Astrocyte of the spinal cord (primary cell): ENCODE measurements at regions not wholly inside any gene's neighbourhood (a gene's known extent, or its start where the extent isn't known, plus 50 kb on each side); places are given as distances from the start of the nearest gene placed in this dataset.
"Not testable (repeated sequence)": the region's sequence is repeated elsewhere in the genome, so short reads cannot be mapped to it uniquely, and the experiment has no call there.

Experiments used
- DNase-seq: peaks from one replicate; pipeline ENCODE4 v3.0.0; 2011; ENCODE audit warnings: low read depth, low spot score
- H3K4me3 ChIP-seq: 2 replicates; pipeline ENCODE4 v1.5.1; 2011; ENCODE audit warnings: low read depth, mild to moderate bottlenecking, low read length, moderate library complexity
- in situ Hi-C: cut with HindIII; loops from 2 replicates; pipeline ENCODE4 v1.10.0; 2017; ENCODE audit warnings: low sequenced_read_pairs
- TF ChIP-seq, protein P1 (sequence below): IDR thresholded peaks from 2 replicates; pipeline ENCODE4 v1.5.1; 2012; ENCODE audit warnings: low read depth, mild to moderate bottlenecking, low read length, inconsistent platforms

DNA sequence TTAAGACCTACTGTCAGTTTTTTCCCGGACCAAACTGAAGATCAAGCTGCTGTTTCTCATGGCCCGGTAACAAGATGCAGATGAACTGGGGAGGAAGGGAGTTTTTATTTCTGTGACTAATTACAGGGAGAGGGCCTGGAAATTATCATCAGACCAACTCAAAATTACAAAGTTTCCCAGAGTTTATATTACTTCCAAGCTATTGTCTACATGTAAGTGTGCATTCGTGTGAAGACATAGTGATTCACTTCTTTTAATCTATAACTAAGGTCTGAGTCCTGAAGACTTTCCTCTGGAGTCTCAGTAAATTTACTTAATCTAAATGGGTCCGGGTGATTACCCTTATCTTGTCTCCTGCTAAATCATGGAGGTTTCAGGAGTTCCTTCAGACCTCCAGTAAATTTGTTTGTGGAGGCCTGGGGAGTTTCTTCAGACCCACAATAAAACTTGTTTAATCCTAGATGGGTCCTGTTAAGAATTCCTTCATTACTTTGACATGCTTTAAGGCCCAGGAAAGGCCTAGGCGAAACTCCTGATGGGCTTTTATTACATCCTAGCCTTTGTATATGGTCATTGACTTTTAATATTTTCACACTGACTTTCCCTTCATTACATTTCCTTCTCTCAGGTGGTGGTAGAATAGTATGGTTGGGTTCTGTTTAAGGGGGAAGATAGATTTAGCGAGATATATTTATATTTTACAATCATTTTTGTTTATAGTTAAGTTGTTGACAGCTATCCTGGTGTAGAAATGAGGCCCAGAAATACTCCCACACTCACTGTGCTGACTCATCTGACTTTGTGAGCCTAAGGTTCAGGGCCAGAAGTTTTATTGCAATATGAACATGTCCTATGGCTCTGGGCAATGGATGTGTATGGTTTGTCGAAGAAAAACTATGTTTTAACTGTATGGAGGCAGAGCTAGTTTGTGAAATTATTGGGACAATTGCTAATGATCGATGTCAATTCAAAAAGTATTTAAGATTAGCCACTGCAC, 627.0 kb upstream of the FBXO33 start:
- DNase-seq: no peak
- H3K4me3 ChIP-seq: no peak overlapping the region
- TF ChIP-seq, protein P1, sequence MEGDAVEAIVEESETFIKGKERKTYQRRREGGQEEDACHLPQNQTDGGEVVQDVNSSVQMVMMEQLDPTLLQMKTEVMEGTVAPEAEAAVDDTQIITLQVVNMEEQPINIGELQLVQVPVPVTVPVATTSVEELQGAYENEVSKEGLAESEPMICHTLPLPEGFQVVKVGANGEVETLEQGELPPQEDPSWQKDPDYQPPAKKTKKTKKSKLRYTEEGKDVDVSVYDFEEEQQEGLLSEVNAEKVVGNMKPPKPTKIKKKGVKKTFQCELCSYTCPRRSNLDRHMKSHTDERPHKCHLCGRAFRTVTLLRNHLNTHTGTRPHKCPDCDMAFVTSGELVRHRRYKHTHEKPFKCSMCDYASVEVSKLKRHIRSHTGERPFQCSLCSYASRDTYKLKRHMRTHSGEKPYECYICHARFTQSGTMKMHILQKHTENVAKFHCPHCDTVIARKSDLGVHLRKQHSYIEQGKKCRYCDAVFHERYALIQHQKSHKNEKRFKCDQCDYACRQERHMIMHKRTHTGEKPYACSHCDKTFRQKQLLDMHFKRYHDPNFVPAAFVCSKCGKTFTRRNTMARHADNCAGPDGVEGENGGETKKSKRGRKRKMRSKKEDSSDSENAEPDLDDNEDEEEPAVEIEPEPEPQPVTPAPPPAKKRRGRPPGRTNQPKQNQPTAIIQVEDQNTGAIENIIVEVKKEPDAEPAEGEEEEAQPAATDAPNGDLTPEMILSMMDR: no peak
- in situ Hi-C loops: no loop called here

DNA sequence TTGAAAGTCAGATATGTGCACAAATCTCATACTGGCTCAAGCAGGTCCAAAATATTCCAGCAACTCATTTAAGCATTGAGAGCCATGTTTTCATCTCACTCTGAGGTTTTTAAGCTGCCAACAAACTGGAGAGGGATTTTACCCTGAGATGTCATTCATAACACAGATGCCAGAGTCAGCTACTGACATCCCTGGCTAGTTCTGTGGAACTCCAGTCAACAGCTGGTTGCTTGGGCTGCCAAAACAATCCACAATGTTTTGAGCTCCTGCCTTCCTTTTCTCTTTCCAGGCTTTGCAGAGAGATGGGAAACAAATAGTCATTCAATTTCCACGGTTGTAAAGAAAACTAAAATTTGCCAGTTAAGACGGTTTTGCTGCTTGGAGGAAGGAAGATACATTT, 621.2 kb upstream of the FBXO33 start:
- TF ChIP-seq, protein P1: no peak
- H3K4me3 ChIP-seq: no peak overlapping the region
- in situ Hi-C loops: no loop called here
- no peak for DNase-seq

DNA sequence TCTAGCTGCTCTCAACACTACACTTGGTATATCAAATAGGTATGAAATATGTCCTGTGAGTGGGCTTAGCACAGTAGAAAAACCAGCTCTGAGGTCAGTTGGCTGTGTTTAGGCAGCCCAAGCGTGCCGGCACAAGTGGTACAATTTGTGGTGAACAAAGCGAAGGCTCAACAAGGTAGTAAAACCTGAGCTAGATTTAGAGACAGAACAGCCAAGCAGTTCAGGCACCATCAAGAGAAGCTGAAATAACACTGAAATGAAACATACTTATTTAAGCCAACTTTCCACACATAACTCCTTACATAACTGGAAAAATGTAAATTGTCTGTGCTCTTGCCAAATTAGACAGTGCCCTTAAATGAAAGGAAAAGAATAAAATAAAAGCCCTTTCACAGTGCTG, 596.8 kb upstream of the FBXO33 start:
- no peak overlapping the region for H3K4me3 ChIP-seq
- TF ChIP-seq, protein P1: no peak
- DNase-seq: no peak
- in situ Hi-C loops: no loop called here

DNA sequence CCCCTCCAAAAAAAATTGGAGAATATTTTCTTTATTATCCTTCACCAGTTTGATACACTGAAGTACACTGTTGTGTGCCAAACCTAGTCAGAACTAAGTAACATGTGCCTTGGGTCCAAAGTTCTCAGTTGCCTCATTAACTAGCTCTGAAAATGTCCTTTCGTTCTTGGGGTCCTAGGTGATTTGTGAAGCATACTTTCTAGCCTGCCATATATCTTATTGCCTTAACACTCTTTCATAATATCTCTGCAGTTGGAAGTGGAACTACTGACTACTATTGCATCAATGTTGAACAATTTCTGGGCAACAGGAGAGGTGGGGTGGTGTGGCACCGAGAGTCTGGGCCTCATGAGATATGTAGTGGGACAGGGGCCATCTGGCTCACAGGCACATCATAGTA, 592.9 kb upstream of the FBXO33 start:
- TF ChIP-seq, protein P1: no peak
- no peak overlapping the region for H3K4me3 ChIP-seq
- DNase-seq: no peak
- in situ Hi-C loops: no loop called here

DNA sequence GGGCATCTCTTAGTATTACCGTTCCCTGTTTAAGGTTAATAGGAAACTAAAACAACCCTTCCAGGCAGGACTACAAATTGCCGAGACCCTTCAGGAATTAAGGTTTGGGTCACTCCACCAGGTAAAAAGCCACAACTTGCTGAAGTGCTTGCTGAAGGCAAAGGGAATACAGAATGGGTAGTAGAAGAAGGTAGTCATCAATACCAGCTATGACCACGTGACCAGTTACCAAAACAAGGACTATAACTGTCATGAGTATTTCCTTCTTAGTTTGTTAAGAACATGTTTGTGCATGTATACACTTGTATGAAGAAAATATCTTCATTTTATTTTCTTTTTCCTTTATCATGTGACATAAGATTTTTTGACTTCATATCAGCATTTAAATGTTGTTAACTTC, 578.7 kb upstream of the FBXO33 start:
- TF ChIP-seq, protein P1: no peak
- in situ Hi-C loops: no loop called here
- no peak overlapping the region for H3K4me3 ChIP-seq
- DNase-seq: no peak

DNA sequence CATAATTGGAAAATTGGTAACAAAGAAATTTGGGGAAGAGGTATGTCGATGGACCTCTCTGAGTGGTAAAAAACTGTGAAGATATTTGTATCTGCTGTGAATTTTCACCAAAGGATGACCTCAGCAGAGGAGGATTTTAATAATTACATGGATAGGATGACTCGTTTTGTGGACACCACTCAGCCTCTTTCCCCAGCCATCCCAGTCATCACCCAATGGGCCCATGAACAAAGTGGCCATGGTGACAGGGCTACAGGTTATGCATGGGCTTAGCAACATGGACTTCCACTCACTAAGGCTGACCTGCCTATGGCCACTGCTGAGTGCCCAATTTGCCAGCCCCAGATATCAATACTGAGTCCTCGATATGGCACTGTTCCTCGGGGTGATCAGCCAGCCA, 577.5 kb upstream of the FBXO33 start:
- in situ Hi-C loops: no loop called here
- no peak for DNase-seq
- H3K4me3 ChIP-seq: no peak overlapping the region
- TF ChIP-seq, protein P1: no peak

DNA sequence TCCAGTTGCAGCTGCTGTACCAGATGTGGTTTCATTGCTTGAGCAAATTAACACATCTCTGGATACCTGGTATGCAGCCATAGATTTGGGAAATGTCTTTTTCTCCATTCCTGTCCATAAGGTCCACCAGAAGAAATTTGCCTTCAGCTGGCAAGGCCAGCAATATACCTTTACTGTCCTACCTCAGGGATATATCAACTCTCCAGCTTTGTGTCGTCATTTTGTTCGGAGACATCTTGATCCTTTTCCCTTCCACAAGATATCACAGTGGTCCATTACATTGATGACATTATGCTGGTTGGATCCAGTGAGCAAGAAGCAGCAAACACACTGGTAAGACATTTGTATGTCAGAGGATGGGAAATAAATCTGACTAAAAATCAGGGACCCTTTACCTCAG, 576.1 kb upstream of the FBXO33 start:
- H3K4me3 ChIP-seq, in situ Hi-C loops, DNase-seq: not testable (repeated sequence)
